ENCODE measurements at regions not wholly inside any gene's neighbourhood (a gene's known extent, or its start where the extent isn't known, plus 50 kb on each side); places are given as distances from the start of the nearest gene placed in this dataset.

GRCh38 chr17:79184219-79184618 is 109.6 kb downstream of the ENGASE start:
- TF ChIP-seq, protein P1, sequence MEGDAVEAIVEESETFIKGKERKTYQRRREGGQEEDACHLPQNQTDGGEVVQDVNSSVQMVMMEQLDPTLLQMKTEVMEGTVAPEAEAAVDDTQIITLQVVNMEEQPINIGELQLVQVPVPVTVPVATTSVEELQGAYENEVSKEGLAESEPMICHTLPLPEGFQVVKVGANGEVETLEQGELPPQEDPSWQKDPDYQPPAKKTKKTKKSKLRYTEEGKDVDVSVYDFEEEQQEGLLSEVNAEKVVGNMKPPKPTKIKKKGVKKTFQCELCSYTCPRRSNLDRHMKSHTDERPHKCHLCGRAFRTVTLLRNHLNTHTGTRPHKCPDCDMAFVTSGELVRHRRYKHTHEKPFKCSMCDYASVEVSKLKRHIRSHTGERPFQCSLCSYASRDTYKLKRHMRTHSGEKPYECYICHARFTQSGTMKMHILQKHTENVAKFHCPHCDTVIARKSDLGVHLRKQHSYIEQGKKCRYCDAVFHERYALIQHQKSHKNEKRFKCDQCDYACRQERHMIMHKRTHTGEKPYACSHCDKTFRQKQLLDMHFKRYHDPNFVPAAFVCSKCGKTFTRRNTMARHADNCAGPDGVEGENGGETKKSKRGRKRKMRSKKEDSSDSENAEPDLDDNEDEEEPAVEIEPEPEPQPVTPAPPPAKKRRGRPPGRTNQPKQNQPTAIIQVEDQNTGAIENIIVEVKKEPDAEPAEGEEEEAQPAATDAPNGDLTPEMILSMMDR (IDR thresholded peaks at IDR 0.05) = no peak
- DNase-seq = no peak
- intact Hi-C loops (cut with DNase I; ENCODE audit: low total_unique reads) = no loop called here
- Histone ChIP-seq H3K27me3 (peaks cover 0 to 98% of the 10 kb centered on the region in 2 donors), H3K9me3 (no peaks in the 10 kb centered on the region), H3K4me1 (peaks cover 0 to 11% (median 4%) of the 10 kb centered on the region in 4 donors), H3K27ac (no peak overlapping the region), H3K4me3 (no peak overlapping the region), H3K36me3 (no peaks in the 10 kb centered on the region)

DNA sequence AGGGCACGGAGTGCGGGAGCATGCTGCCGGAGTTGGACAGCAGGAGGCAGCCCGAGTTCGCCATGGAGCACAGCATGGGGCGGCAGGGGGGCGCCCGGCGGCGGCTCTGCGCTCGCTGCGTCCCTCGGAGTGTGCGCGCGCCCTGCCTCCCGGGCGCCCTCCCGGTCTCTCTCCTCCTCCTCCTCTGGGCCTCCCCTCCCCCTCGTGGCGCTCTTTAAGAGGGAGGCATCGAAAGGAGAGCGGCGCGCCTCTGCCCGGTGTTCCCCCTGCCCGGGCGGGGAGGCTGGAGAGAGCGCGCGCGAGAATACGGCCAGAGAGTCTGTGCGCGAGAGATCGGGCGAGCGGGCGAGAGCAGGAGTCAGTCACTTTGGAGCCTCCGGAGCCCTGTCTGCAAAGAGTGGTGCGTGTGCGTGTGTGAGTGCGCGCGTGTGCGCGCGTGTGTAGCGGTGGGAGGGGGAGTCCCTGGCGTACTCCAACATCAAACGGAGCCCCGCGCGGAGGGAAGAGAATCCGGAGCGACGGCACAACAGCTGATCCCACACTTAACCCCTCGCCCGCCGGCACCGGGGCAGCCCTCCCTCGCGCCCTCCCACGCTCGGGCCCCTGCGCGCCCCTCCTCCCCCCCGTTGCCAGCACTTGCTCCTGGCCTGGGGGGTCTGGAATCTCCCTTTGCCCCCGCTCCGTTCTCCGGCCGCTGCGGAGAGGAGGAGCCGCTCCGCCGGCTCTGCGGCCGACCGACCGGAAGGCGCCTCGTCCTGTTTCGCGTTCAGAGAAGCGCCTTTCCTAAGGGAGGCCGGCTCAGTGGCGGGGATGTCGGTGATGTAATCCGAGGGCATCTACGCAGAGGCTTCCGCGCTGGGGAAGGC is 108.9 kb downstream of the ENGASE start:
- H3K27ac ChIP-seq = no peak overlapping the region
- H3K4me3 ChIP-seq = no peak overlapping the region
- DNase-seq = no peak
- H3K9me3 ChIP-seq = no peaks in the 10 kb centered on the region
- H3K27me3 ChIP-seq = peaks cover 0 to 98% of the 10 kb centered on the region in 2 donors
- no peaks in the 10 kb centered on the region for H3K36me3 ChIP-seq
- intact Hi-C loops (cut with DNase I; ENCODE audit: low total_unique reads) = no loop called here
- TF ChIP-seq, protein P1 (IDR thresholded peaks at IDR 0.05) = no peak
- H3K4me1 ChIP-seq = peaks cover 0 to 11% (median 4%) of the 10 kb centered on the region in 4 donors

- no peak overlapping the region for H3K27ac ChIP-seq
- intact Hi-C loops (cut with DNase I; ENCODE audit: low total_unique reads) = no loop called here
- TF ChIP-seq, protein P1 (IDR thresholded peaks at IDR 0.05) = no peak
- no peaks in the 10 kb centered on the region for H3K9me3 ChIP-seq
- H3K36me3 ChIP-seq = no peaks in the 10 kb centered on the region
- H3K4me3 ChIP-seq = no peak overlapping the region
- H3K27me3 ChIP-seq = peaks cover 0 to 98% of the 10 kb centered on the region in 2 donors
- DNase-seq = no peak
- H3K4me1 ChIP-seq = peaks cover 0 to 11% (median 4%) of the 10 kb centered on the region in 4 donors
Observed at GRCh38 chr17:79183043-79183292, 108.3 kb downstream of the ENGASE start.

GRCh38 chr17:79182176-79183042 is 107.8 kb downstream of the ENGASE start:
- Histone ChIP-seq H3K4me3 (no peak overlapping the region), H3K36me3 (no peaks in the 10 kb centered on the region), H3K9me3 (no peaks in the 10 kb centered on the region), H3K27ac (no peak overlapping the region), H3K4me1 (peaks cover 0 to 11% (median 4%) of the 10 kb centered on the region in 4 donors), H3K27me3 (peaks cover 0 to 98% of the 10 kb centered on the region in 2 donors)
- DNase-seq = no peak
- intact Hi-C loops (cut with DNase I; ENCODE audit: low total_unique reads) = no loop called here
- TF ChIP-seq, protein P1 (IDR thresholded peaks at IDR 0.05) = no peak

DNA sequence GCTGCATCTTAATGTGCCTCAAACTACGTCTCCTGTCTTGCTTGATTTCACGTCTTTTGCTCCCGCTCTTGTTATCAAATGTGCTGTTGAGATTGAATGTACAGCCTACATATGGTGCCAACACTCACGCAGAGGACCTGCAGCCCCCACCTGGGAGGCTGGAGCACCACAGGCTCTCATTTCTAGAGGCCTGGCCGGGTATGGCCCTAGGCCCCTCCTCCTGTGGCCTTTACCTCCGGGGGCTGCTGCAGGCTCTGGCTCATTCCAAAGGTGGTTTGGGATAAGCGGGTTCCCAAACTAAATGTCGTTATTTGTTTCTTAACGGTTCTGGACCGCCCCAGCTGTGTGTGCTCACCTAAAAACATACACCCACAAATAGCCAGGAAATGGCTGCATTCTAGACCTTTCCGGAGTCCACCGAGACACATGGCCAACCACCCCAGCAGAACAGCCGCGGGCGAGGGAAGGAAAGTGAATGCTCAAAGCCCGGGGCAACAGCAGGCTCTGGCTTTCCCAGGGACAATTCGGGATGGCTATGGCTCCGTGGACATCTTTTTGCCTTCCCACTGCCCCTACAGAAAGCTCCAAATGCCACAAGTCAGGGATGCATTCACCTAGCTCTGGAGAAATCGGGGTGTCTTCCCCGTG is 105.9 kb downstream of the ENGASE start:
- Histone ChIP-seq H3K36me3 (no peaks in the 10 kb centered on the region), H3K4me3 (no peak overlapping the region), H3K27me3 (peaks cover 0 to 96% of the 10 kb centered on the region in 2 donors), H3K9me3 (no peaks in the 10 kb centered on the region), H3K27ac (no peak overlapping the region), H3K4me1 (peaks cover 0 to 11% (median 4%) of the 10 kb centered on the region in 4 donors)
- no peak for DNase-seq
- TF ChIP-seq, protein P1 (IDR thresholded peaks at IDR 0.05) = no peak
- intact Hi-C loops (cut with DNase I; ENCODE audit: low total_unique reads) = no loop called here
